Esophagus squamous epithelium (tissue), 4 donors: ENCODE measurements at regions not wholly inside any gene's neighbourhood (a gene's known extent, or its start where the extent isn't known, plus 50 kb on each side); places are given as distances from the start of the nearest gene placed in this dataset.

Experiments used
- POLR2A ChIP-seq, 4 donors: fragments of 450-650 bp; IDR thresholded peaks; one replicate each; pipeline ENCODE4 v1.6.1; 2017; ENCODE audit warnings: antibody characterized with exemption in 4 of 4, mild to moderate bottlenecking in 4 of 4, moderate library complexity in 3 of 4
- TF ChIP-seq, protein P1 (sequence below), 6 experiments: fragments of 450-650 bp in 4 of 6; fragments of 200-600 bp in 2 of 6; sonication (generic) in 2 of 6; IDR thresholded peaks; one replicate each; pipeline ENCODE4 v1.5.1; 2016 to 2019; ENCODE audit warnings: antibody characterized with exemption in 6 of 6, mild to moderate bottlenecking in 4 of 6, moderate library complexity in 4 of 6

GRCh38 chr9:1538301-1538700 lies 476.8 kb upstream of the SMARCA2 start:
- TF ChIP-seq, protein P1, sequence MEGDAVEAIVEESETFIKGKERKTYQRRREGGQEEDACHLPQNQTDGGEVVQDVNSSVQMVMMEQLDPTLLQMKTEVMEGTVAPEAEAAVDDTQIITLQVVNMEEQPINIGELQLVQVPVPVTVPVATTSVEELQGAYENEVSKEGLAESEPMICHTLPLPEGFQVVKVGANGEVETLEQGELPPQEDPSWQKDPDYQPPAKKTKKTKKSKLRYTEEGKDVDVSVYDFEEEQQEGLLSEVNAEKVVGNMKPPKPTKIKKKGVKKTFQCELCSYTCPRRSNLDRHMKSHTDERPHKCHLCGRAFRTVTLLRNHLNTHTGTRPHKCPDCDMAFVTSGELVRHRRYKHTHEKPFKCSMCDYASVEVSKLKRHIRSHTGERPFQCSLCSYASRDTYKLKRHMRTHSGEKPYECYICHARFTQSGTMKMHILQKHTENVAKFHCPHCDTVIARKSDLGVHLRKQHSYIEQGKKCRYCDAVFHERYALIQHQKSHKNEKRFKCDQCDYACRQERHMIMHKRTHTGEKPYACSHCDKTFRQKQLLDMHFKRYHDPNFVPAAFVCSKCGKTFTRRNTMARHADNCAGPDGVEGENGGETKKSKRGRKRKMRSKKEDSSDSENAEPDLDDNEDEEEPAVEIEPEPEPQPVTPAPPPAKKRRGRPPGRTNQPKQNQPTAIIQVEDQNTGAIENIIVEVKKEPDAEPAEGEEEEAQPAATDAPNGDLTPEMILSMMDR (IDR thresholded peaks at IDR 0.05) = no peak
- no peak for TF ChIP-seq POLR2A (IDR thresholded peaks at IDR 0.05)
